Activated CD4-positive, alpha-beta T cell treated with anti-CD3 and anti-CD28 coated beads for 24 hours (primary cell): ENCODE measurements at regions not wholly inside any gene's neighbourhood (a gene's known extent, or its start where the extent isn't known, plus 50 kb on each side); places are given as distances from the start of the nearest gene placed in this dataset.

Source experiments
- DNase-seq, 2 donors: peaks; one replicate each; pipeline ENCODE4 v3.0.0-alpha.2; 2020; ENCODE audit warnings: low read depth in 2 of 2

DNA sequence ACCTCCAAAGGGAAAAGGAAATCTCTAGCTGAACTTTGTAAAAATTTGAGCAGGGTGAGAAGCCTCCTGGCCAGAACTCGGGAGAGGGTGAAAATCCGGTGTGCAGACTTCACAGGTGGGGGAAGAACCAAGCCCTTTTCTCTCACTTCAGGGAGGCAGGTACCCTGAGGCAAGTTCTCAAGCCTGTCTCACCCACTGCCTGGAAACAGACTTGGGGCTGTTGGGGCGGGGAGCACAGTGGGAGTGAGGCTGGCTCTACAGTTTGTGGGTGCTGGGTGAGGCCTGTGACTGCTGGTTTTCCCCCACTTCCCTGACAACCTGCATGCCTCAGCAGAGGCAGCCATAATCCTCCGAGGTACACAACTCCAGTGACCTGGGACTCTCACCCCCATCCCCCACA is 187.1 kb downstream of the KIF4B start:
- no peak for DNase-seq

DNA sequence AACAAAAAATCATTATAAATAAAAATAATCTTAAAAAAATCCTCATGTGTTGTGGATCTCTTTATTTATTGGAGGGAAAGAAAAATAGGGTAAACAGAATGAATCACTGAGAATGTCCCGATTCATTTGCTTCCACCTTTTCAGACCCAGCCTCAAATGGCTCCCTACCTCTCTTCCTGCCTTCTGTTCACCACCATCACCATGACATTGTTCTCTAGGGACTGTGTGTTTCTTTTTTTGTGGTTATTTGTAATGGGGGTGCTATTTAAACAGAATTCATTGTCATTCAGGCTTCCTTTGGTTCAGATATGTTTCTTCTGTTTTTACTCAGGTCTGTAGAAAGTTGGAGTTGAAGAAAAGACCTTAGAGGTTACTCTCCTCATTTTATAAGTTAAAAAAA is 198.2 kb downstream of the KIF4B start:
- no peak for DNase-seq

DNA sequence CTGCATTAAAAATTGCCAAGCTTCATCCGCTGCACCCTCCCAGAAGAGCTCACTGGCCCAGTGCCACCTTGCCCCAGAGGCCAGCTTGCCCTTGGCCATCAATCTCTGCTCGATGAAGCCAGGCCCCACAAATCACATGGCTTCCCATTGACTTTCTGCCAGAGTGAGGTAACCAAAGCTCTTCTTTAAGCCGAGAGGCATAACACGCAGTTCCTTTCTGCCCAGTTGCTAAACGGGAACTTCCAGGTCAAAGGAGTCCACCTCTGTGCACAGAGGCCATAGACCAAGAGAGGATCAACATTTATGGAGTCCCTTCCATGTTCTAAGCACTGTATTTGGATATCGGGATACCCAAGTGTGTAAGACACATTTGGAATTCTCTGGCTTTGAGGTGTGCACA is 208.8 kb downstream of the KIF4B start:
- no peak for DNase-seq

DNA sequence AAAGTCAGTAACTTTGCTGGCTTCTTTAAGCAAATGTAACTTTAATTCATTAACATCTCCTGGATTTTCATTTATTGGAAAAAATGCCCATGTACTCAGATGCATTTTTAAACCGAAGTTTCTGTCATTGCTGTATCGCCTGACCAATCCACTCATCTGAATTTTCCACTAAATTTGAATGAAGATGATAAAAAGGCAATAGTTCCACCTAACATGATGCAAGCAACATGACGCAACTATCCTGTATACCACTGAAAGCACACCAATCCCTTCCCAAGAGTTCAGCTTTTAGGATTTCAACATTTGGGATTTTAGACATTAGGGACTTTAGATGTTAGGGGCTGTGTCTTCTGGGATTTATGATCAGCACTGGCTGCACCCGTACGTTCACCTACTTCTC is 215.6 kb downstream of the KIF4B start:
- no peak for DNase-seq

DNA sequence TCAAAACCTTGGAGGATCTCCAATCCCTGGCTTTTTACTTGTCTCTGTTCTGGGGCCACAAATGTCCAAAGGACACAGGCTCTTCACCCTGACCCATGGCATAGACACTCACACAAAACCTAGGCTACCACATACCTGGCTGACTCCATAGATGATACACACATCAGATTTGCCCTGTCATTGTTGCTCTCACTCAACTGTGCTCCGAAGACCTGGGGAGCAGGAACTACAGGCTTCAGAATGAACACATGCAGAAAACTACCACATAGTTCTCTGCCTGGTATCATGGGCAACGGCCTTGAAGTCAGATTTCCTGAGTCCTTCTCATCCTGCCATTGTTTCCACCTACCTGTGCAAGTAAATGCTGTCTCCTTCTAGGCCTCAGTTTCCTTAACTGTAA is 226.2 kb downstream of the KIF4B start:
- no peak for DNase-seq

DNA sequence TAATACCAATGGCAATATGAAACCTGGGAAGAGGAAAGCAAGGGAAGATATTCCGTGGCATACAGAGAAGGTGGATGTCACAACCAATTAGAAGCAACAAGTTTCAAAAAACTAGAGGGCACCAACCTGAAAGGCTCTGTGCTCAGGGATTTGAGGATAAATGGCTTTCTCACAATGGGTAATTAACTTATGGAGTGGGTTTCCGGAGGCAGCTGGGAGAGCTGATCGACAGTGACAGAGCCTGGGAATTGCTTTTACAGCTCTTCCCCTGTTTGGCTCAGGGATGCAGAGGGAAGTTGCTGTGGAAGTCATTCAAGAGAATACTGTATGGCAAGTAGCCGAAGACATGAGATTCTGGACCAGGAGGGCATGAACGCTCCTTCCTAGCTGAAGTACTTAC is 237.0 kb downstream of the KIF4B start:
- no peak for DNase-seq

DNA sequence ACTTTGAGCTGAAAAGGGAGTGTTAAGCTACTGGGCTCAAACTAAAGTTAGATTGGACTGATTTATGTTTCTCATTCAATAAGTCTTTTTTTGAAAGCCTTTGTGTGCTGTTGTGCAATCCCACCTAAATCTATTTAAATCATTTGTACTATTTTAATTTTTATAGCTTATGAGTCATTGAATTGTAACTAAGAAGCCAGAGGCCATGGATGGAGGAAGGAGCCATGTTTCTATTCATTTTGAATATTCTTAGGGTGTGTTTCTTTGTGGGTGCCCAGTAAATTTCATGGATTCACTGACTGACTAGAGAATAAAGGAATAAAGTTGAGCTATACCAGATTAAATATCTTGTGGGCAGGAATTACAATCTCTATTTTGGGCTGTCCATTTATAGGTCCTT is 238.5 kb downstream of the KIF4B start:
- DNase-seq = no peak

DNA sequence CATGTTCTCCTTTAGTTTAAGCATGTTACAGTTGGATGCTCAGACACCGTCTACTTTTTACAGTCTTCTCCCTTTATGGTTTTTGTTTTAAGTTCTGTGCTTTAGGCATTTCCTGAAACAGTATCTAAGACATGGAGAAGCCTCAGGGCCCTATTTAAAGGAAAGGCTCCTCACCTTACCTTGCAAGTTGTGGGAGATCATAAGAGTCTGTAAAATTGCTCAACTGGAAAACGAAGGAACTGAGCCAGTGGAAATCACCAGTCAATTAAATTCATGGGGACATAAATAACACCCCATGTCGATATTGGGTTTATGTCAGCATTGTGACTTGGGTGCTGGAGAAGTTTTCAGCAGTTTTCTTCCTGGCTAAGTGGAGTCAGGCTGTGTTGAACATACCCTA is 239.2 kb downstream of the KIF4B start:
- no peak for DNase-seq

DNA sequence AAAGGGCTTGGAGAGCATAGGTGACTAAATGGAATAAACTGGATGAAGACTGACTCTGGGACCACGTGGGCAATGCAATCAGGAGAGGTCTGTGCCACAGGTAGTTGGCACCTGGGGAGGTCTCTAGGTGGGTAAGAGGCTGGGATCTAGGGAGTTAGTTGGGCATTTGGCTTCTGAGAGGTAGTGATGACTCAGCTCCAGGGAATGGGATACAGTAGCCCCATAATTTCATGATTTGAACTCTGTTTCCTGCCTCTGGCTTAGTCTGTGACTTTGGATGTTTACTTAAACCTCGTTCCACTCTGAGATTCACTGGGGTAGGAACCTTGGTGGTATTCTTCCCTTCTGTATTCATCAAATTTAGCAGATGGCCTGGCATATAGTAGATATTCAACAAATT is 240.8 kb downstream of the KIF4B start:
- DNase-seq = no peak

DNA sequence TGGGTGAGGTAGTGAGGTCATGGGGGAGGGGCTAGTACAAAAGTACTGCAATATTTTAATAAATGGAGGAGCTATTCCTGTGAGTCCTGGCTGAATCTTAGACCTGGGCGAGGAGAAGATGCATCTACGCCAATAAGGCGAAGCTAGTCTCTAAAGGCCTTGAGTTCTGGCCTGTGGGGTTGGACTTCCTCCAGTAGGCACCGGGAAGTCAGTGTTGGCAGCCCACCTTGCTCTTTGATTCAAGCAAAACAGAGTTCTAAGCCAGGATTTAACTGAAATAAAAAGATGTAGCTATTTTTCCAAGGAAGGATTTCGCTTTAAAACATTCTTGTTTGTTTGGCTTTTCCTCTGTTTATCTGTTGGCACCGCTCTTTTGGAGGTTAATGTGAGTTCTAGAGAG is 244.6 kb downstream of the KIF4B start:
- DNase-seq = no peak

DNA sequence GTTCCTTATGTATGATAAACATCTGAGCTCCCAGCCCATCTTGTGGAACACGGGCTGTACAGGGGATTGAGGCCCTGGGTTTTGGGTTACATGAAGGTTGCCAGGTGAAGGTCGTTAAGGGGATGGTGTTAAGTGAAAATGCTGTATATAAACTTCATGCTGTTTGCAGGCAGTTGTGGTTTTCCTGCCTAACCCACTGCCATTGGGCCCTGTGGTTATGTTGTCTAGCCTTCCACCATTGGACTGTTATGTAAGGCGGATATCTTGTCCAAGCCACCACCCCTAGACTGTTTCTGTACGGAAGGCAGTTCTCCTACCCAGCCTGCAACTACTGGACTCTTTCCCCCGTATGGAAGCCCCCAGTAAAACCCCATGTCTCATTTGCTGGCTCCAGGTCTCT is 246.1 kb downstream of the KIF4B start:
- no peak for DNase-seq

DNA sequence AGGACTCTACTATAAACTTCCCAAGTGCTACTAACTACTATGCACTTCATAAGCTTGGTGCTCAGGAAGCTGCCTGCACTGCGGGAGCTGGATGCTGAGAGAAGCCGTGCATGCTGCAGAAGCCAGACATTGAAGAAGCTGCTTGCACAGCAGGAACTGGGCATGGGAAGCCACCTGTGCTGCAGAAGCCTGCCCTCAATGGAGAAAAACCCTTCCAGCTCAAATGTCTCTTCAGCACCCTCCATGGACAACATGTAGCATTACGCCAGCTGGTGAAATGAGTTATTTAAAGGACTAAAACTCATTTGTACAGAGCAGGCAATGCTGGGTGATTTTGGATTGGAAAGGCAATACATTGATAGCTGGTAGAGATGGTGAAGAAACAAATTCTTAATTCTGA is 247.2 kb downstream of the KIF4B start:
- no peak for DNase-seq

DNA sequence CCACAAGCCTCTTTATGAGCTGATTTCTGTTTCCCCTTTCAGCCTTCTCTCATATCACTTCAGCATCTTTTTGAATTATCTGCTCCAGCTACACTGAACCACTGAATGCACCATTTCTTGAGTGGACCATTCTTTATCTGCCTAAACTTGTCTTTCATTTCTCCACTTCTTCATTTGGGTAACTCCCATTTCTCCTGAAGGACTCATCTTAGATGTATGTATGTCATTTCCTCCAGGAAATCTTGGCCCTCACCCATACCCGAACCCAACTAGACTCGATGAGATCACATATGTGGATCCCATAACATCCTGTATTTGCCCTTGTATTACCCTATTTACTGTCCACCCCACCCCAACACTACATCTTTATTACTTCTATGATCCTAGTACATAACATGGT is 249.8 kb downstream of the KIF4B start:
- DNase-seq = no peak

DNA sequence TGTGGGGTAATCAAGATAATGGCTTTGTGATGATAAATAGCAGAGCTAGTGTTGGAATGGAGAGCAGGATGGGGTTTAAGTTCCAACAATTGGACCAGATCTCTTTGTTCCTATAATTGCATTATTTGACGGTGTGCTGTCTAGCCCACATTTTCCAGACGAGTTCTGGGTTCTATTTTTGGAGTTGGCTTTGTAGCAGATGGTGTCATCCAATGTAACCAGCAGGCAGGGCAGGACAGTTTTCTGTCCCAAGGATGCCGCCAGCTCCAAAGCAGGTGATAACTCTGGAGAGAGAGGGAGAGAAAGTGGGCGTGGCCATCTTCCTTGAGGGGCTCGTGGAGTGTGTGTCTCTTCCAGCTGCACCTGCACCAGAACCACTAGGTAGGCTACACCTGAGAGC is 251.3 kb downstream of the KIF4B start:
- no peak for DNase-seq

DNA sequence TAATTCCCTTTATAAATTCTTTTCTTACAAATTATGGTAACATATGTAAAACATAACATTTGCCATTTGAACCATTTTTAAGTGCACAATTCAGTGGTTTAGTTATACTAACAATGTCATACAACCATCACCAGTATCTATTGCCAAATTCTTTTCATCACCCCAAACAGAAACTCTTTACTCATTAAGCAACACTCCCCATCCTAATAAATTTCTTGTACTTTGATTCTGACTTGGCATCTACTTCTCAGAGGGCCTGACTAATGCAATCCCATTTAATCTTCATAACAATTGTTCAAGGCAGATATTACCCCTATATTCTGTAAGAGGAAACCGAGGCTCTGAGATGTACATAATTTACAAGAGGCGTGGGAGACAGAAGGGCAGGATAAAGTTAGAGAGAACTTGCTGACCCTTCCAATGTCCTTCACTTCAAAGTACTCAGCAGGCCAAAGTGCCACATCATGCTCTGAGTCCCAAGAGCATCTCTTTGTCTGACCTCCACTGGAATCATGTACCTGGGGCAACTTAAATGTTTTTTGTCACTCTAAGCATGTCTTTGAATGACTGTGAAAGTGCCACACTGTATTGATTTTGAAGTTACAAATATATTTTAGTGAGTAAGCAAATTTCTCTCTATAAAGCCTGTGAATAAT is 255.3 kb downstream of the KIF4B start:
- DNase-seq = no peak

DNA sequence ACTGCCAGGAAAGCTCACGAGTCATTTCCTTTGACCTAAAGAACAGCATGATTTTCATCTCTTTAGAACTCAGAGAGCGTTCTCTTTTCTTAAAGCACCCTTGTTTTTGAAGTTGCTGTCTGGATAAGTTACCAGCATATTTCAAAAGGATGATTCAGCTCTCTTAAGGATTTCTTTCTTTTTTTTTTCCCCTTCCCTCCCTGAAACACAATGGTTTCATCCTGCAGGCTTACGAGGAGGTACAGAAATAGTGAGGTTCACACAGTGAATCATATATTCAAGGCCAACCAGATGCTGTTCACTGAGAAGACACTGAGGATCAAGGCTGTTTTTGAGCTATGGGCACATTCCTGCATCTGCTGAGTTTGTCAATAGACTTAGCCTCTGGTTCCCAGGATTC is 257.2 kb downstream of the KIF4B start:
- no peak for DNase-seq

DNA sequence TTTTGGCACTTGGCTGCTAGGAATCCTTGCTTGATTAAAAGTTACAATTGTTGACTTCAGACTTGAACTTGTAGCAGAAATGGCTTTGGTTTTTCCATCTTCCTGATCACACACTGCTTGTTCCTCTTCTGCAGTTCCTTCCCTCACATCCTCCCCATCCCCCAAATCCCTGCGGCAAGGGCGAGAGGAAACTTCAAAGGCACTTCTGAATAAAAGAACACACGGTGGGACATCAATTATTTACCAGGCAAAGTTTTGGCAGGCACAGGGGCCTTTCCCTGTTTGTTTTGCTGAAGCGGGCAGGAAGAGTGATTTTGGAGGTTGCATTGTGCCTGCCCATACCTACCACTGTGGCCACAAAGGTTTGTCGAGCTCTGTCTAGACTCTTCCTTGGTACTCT is 260.9 kb downstream of the KIF4B start:
- no peak for DNase-seq

DNA sequence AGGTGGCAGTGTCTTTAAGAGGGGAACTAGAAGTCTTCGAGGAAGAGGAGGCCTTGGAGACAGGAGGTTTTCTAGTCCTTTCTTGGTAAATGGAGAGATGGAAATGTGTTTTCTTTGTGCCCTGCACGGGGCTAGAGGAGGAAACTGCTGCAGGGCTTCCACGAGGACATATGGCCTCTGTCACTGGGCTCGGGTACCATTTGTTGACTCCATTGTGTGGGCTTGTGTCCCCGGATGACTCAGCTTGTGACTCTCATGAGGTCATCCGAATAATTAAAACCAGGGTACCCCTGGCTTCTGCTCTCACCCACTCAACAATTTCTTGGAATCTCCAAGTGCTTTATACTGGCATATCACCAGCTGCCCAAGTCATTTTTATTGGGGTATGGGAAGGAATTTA is 261.7 kb downstream of the KIF4B start:
- no peak for DNase-seq

DNA sequence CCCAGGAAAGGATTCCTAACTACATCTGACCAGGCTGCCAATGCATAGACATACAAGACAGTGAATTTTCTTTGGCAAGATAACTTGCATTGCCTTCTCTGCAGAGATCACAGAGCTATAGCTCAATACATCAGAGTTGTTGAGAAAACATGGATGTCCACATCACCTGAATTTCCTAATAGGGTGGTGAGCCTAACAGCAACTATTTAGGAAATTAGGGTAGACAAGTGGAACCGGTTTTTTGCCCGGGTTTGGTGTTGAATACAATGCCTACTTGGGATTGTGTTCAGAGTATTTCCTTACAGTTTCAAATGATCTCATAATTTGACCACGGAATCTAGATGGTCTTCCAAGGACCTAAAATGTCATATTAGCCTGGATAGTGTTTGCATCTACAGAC is 262.7 kb downstream of the KIF4B start:
- DNase-seq = no peak

DNA sequence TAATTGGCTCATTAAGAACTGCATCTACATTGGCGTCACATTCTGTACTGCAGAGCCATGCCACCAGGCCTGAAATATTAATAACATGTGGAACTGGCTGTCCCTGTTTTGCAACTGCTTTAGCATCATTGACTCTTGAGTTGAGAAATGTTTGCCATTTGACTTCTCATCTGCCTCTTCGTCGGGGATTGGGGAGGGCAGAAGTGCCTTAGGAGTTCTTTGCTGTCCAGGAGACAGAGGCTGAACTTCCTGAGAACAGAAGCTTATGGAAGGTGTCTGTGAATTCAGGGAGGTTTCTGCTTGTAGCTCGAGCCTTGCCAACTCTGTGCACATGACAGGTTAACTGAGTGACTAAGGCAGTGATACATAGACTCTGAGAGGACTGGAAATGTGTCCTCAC is 265.0 kb downstream of the KIF4B start:
- DNase-seq = no peak

DNA sequence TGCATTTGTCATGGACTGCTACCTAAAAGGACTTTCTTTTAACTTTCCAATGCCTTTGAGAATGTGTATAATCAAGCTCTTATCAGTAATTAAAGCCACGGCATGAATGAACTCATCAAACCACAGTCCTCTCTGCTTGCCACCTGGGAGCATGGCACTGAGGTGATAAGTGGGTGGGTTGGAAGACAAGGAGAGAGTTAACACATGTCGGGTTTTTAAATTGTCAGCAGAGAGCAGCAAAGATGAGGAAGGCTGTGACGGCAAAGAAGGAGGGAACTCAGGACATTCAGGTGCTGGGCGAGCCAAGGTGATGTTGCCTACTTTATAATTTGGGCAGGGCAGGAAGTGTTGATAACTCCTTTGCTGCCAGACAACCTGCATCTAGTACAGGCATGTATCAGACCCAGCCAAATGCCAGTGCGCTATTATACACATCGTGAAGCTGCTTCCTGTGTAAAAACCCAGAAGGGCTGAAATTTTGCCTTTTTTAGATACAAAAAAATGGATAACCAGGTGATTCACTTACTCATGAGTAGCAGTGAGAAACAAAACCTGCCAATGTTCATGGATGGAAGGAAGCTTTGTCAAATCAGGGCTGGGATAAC is 269.1 kb downstream of the KIF4B start:
- DNase-seq = no peak

DNA sequence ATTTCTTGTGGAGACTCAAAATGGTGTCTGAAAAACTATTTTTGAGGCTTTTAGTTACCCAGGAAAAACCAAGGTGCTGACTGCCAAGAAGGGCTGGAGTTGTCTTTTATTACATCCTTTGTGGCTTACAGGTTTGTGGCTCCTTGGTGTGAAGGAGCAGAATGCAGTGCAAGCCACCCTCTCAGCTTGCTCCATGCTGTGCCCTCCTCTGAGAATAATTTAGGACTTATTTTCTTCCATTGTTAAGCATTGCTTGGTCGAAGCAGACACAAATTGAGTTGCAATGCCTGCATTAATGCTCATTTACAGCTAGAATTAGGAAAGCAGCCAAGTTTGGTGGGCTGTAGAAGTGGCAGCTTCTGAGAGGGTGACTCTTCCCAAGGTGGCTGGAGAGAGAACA is 272.2 kb downstream of the KIF4B start:
- DNase-seq = no peak

DNA sequence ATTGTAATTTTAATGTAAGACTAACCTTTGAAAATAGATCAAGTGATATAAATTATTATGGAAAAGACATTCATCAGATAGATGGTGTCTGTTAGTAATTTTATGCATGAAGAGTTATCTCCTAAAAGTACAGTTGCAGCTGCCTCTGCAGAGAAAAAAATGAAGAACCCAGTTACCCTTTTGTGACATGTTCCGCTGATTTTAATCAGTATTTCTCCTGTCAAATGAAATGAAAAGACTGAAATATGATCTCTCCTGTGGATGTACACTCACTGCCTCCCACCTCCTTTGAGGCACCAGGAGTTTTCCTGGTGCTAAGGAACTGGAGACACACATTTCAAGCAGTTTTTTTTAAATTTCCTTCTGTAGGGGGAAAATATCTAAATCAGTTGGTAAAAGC is 277.4 kb downstream of the KIF4B start:
- no peak for DNase-seq

DNA sequence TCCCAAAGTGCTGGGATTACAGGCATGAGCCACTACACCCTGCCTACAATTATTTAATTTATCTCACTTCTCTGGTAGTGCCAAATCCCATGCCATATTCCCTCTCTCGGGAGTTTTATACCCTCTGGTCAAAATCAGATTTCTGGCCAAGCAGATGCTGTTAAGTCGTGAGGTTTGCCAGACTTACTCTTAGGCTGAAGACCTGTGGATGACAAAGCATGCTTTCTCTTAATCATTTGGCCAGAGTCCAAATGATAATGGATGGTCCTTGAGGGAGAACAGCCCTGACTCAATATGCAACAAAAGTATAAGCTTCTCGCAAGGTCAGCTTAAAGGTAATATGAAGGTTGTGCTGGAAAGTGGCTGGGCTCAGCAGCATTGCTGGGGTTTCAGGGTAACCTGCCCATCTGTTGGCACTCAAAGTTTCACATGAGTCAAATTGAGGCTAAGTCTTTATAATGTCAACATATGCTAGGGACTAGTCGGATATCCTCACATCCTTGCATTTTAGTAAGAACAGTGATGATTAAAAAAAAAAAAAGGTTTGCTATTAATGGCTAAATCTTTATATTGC is 280.1 kb downstream of the KIF4B start:
- DNase-seq = no peak
